ENCODE measurements at regions not wholly inside any gene's neighbourhood (a gene's known extent, or its start where the extent isn't known, plus 50 kb on each side); places are given as distances from the start of the nearest gene placed in this dataset.

DNA sequence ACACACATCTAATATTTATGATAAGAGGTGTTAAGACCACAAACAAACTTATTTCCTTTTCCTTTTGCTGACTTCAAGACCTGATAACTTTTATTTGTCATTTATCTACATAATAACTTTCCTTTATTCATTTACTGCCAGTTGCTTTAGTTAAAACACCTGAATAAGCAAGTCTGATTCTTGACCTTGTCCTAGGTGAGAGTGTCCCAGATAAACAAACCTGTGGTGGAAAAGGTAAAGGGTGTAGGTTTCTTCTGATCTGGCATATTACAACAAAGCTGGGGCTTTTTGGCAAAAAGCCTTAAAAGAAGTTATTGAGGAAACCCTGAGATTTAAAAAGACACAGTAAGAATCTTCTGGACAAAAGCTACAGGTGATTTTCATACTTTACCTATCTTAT is 191.5 kb downstream of the ZBBX start:
- Histone ChIP-seq H3K9me3 (ENCODE audit: control insufficient read depth, low read length) (peaks cover 6% of the 10 kb centered on the region), H3K4me1 (ENCODE audit: control insufficient read depth, insufficient read depth, low read length) (no peaks in the 10 kb centered on the region), H3K9ac (ENCODE audit: low read length) (no peak overlapping the region), H3K4me3 (ENCODE audit: low read length) (no peak overlapping the region), H3K36me3 (ENCODE audit: control insufficient read depth, insufficient read depth, low read length, severe bottlenecking) (no peaks in the 10 kb centered on the region), H3K27me3 (replicated peaks; ENCODE audit: control insufficient read depth, insufficient read depth, low read length) (no peaks in the 10 kb centered on the region)
- no peak for DNase-seq (ENCODE audit: low read depth)

DNA sequence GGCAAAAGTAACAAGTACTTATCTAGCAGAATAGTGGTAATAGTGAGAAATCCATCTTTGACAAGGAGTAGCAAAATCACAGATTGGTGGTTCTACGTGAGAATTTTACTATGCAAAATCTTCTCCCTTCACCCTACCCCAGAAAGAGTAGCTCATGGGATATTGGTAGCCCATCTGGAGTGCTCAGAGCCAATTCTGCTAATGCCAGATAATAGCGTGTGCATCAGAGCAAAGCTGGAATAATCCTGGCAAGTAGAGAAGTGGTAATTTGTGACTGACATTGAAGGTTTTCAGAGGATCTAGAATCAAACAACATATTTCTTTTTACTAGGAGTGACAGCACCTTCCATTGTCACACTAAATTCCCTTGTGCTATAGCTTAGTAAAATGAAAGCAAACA is 192.9 kb downstream of the ZBBX start:
- Histone ChIP-seq H3K36me3 (ENCODE audit: control insufficient read depth, insufficient read depth, low read length, severe bottlenecking) (no peaks in the 10 kb centered on the region), H3K9me3 (ENCODE audit: control insufficient read depth, low read length) (peaks cover 3% of the 10 kb centered on the region), H3K27me3 (replicated peaks; ENCODE audit: control insufficient read depth, insufficient read depth, low read length) (no peaks in the 10 kb centered on the region), H3K4me1 (ENCODE audit: control insufficient read depth, insufficient read depth, low read length) (no peaks in the 10 kb centered on the region), H3K9ac (ENCODE audit: low read length) (no peak overlapping the region), H3K4me3 (ENCODE audit: low read length) (no peak overlapping the region)
- no peak for DNase-seq (ENCODE audit: low read depth)

DNA sequence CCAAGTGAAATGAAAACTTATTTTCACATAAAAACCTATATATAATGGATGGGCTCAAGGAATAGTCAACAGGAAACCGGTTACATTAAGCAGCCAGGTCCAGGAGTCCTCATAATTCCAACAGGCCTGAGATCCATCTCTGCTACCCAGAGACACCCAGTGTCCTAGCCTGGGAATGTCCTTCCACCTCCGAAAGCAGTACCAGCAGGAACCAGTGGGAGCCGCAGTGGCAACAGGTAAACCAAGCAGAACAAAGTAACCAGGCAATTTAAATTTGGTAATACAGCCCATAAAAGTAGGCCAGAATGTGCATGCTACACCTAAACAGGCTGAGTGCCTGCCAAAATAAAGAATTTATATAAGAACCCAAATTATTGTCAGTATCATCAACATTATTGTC is 195.6 kb downstream of the ZBBX start:
- DNase-seq (ENCODE audit: low read depth): no peak
- Histone ChIP-seq H3K4me3 (ENCODE audit: low read length) (no peak overlapping the region), H3K27me3 (replicated peaks; ENCODE audit: control insufficient read depth, insufficient read depth, low read length) (no peaks in the 10 kb centered on the region)

DNA sequence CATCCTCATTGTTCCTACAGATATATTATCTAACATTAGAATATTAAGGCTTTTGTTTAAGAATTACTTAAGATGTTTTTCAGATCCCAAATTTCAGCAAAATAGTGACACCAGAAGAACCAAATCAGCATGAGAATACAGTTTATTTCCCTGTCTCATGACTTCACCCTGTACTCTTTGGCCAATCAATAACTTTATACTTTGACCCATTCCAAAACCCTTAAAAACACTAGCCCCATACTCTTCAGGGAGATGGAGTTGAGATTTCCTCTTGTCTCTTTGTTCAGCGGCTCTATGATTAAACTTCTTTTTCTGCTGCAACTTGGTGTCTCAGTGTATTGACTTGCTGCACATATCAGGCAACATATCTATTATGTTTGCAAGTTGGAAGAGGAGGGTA is 207.7 kb downstream of the ZBBX start:
- H3K36me3 ChIP-seq (ENCODE audit: control insufficient read depth, insufficient read depth, low read length, severe bottlenecking): no peaks in the 10 kb centered on the region
- no peaks in the 10 kb centered on the region for H3K4me1 ChIP-seq (ENCODE audit: control insufficient read depth, insufficient read depth, low read length)
- DNase-seq (ENCODE audit: low read depth): no peak
- H3K27me3 ChIP-seq (replicated peaks; ENCODE audit: control insufficient read depth, insufficient read depth, low read length): no peaks in the 10 kb centered on the region
- H3K4me3 ChIP-seq (ENCODE audit: low read length): no peak overlapping the region
- no peak overlapping the region for H3K9ac ChIP-seq (ENCODE audit: low read length)
- H3K9me3 ChIP-seq (ENCODE audit: control insufficient read depth, low read length): peaks cover 4% of the 10 kb centered on the region

More for the DNA sequence above, 195.6 kb downstream of the ZBBX start:
- Histone ChIP-seq H3K36me3 (ENCODE audit: control insufficient read depth, insufficient read depth, low read length, severe bottlenecking) (no peaks in the 10 kb centered on the region), H3K9me3 (ENCODE audit: control insufficient read depth, low read length) (no peaks in the 10 kb centered on the region), H3K4me1 (ENCODE audit: control insufficient read depth, insufficient read depth, low read length) (no peaks in the 10 kb centered on the region), H3K9ac (ENCODE audit: low read length) (no peak overlapping the region)

DNA sequence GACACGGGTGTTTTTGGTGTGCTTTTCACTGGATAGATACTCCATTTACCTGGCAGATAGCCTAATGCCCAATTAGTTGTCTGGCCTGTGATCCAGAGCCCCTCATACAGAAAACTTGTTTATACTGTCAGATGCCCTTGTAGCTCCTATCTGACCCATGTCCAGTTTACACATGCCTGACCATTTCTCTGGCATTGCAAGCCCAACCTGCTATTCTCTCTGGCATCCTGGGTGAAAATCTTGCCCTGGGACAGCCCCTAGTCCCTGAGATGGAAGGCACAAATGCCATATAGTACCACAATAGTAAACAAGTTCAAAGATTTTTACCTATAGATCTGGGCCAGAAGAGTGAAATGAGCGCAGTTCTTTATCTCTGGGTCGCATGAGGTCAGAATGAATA is 212.6 kb downstream of the ZBBX start:
- H3K27me3 ChIP-seq (replicated peaks; ENCODE audit: control insufficient read depth, insufficient read depth, low read length): no peaks in the 10 kb centered on the region
- H3K36me3 ChIP-seq (ENCODE audit: control insufficient read depth, insufficient read depth, low read length, severe bottlenecking): no peaks in the 10 kb centered on the region
- no peaks in the 10 kb centered on the region for H3K9me3 ChIP-seq (ENCODE audit: control insufficient read depth, low read length)
- no peak overlapping the region for H3K4me3 ChIP-seq (ENCODE audit: low read length)
- DNase-seq (ENCODE audit: low read depth): no peak
- peaks cover 6% of the 10 kb centered on the region for H3K4me1 ChIP-seq (ENCODE audit: control insufficient read depth, insufficient read depth, low read length)
- no peak overlapping the region for H3K9ac ChIP-seq (ENCODE audit: low read length)

DNA sequence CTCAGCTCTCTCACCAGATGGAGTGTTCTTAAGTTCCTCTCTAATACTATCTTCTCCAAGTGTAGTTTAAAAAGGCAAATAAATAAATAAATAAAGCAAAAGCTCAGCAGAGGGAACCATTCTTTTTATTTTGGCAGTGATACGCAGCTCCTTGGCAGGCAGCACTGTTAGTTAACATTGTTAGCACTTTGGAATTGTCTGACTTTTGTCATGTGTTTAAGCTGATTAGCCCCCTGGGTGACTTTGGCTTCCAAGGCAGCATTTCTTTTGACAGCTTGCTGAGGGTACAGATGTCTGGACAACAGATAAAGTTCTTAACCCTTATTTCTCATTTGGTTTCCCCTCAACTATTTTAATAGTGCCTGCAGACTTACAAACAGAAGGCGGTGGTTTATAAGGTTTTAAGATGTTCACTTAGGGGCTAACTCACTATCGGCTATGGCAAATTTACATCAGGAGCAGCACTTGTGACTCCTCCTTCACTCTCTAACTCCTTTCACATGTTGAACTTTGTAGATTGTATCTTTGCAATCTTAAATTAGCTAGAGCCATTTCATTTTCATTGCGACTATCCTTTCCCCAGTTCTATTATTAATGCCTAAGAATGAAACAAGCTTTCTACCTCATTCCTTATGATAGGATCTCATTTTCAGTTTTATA is 213.4 kb downstream of the ZBBX start:
- no peaks in the 10 kb centered on the region for H3K27me3 ChIP-seq (replicated peaks; ENCODE audit: control insufficient read depth, insufficient read depth, low read length)

DNA sequence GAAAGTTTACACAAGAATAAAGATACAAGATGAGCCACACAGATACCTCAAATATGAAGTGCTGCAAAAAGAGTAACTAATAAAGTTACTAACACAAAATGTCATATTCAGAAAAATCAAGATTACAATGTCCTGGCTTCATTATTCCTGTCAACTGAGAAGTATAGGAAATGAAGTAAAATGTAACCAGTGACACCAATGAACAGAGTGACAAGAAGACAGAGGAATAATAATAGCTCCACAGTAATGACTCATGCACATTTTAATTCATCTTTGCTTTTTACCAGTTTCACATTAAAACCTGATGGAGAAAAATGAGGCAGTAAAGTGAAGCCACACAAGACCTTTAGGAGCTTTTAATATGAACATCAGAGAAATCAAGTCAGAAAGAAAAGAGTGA is 214.1 kb downstream of the ZBBX start:
- Histone ChIP-seq H3K27me3 (replicated peaks; ENCODE audit: control insufficient read depth, insufficient read depth, low read length) (no peaks in the 10 kb centered on the region), H3K36me3 (ENCODE audit: control insufficient read depth, insufficient read depth, low read length, severe bottlenecking) (no peaks in the 10 kb centered on the region), H3K4me3 (ENCODE audit: low read length) (no peak overlapping the region), H3K4me1 (ENCODE audit: control insufficient read depth, insufficient read depth, low read length) (peaks cover 6% of the 10 kb centered on the region), H3K9ac (ENCODE audit: low read length) (no peak overlapping the region), H3K9me3 (ENCODE audit: control insufficient read depth, low read length) (no peaks in the 10 kb centered on the region)
- no peak for DNase-seq (ENCODE audit: low read depth)

More for the DNA sequence above, 213.4 kb downstream of the ZBBX start:
- Histone ChIP-seq H3K4me1 (ENCODE audit: control insufficient read depth, insufficient read depth, low read length) (peaks cover 6% of the 10 kb centered on the region), H3K36me3 (ENCODE audit: control insufficient read depth, insufficient read depth, low read length, severe bottlenecking) (no peaks in the 10 kb centered on the region), H3K9me3 (ENCODE audit: control insufficient read depth, low read length) (no peaks in the 10 kb centered on the region), H3K9ac (ENCODE audit: low read length) (no peak overlapping the region), H3K4me3 (ENCODE audit: low read length) (no peak overlapping the region)
- DNase-seq (ENCODE audit: low read depth): no peak

DNA sequence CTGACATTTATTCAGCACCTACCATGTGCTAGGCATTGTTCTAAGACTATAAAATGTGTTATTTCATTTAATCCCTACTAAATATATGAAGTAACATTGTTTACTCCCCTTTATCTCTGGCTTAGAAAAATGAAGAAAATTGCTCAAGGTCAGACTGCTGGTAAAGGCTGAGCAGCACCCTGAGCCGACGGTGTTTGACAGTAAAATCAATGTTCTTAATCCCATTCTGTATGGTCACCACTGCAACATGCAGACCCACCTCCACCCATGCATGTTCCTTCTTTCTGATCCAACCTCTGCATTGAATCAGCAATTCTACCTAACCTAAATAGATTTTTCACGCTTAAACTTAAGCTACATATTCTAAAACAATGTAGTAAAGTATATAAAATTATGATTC is 216.5 kb downstream of the ZBBX start:
- no peak for DNase-seq (ENCODE audit: low read depth)
- Histone ChIP-seq H3K4me3 (ENCODE audit: low read length) (no peak overlapping the region), H3K27me3 (replicated peaks; ENCODE audit: control insufficient read depth, insufficient read depth, low read length) (no peaks in the 10 kb centered on the region), H3K36me3 (ENCODE audit: control insufficient read depth, insufficient read depth, low read length, severe bottlenecking) (no peaks in the 10 kb centered on the region), H3K9ac (ENCODE audit: low read length) (no peak overlapping the region), H3K4me1 (ENCODE audit: control insufficient read depth, insufficient read depth, low read length) (peaks cover 6% of the 10 kb centered on the region), H3K9me3 (ENCODE audit: control insufficient read depth, low read length) (no peaks in the 10 kb centered on the region)

DNA sequence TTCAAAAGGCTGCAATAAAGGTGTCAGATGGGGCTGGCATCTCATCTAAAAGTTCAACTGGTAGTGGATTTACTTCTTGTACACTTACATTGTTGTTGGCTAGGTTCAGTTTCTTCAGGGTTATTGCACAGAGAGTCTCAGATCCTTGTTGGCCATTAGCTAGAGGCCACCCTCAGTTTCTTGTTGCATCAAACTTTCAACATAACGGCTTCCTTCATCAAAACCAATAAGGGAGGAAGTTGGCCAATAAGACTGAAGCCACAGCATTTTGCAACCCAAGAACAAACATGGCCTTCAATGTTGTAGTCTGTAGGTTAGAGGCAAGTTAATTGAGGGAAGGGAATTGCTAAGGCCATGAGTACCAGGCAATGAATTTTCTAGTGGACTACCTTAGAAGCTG is 218.0 kb downstream of the ZBBX start:
- Histone ChIP-seq H3K4me3 (ENCODE audit: low read length) (no peak overlapping the region), H3K9ac (ENCODE audit: low read length) (no peak overlapping the region), H3K4me1 (ENCODE audit: control insufficient read depth, insufficient read depth, low read length) (peaks cover 6% of the 10 kb centered on the region), H3K27me3 (replicated peaks; ENCODE audit: control insufficient read depth, insufficient read depth, low read length) (no peaks in the 10 kb centered on the region), H3K36me3 (ENCODE audit: control insufficient read depth, insufficient read depth, low read length, severe bottlenecking) (no peaks in the 10 kb centered on the region), H3K9me3 (ENCODE audit: control insufficient read depth, low read length) (peaks cover 2% of the 10 kb centered on the region)
- no peak for DNase-seq (ENCODE audit: low read depth)

DNA sequence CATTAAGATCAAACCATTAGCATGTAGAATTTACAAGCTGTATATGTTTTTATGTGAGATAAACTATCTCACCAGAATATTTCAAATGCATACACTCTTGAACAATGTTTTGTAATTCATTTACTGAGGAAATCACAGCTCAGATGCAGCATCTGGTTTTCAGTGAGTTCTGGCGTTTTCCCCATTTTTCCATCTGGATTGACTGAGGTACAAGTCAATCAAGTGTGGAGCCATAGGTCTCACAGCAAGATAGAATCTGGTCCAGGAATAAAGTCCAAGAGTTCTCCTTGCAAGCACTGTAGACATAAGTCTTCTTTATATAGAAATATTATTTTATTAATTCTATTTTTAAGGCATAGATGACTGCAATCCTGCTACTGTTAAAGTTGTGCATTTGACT is 219.3 kb downstream of the ZBBX start:
- no peaks in the 10 kb centered on the region for H3K4me1 ChIP-seq (ENCODE audit: control insufficient read depth, insufficient read depth, low read length)
- H3K36me3 ChIP-seq (ENCODE audit: control insufficient read depth, insufficient read depth, low read length, severe bottlenecking): no peaks in the 10 kb centered on the region
- H3K4me3 ChIP-seq (ENCODE audit: low read length): no peak overlapping the region
- peaks cover 7% of the 10 kb centered on the region for H3K9me3 ChIP-seq (ENCODE audit: control insufficient read depth, low read length)
- no peaks in the 10 kb centered on the region for H3K27me3 ChIP-seq (replicated peaks; ENCODE audit: control insufficient read depth, insufficient read depth, low read length)
- no peak overlapping the region for H3K9ac ChIP-seq (ENCODE audit: low read length)
- DNase-seq (ENCODE audit: low read depth): no peak

DNA sequence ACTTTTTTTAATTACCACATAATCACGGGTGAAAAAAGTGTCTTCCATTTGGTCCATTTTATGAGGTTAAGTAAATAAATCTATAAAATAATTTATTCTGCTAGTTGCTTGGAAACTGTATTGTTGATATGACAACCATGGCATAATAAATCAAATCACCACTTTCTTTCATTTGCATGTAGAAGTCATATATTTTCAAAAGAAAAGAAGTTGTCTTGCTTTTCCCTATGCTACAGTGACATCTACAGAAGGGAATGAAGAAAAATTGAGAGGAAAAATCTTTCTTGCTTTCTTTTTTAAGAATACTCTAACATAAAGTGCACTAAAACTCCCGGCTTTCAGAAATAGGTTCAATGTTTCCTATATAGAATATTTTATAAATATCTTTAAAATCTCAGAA is 228.5 kb downstream of the ZBBX start:
- Histone ChIP-seq H3K27me3 (replicated peaks; ENCODE audit: control insufficient read depth, insufficient read depth, low read length) (no peaks in the 10 kb centered on the region), H3K36me3 (ENCODE audit: control insufficient read depth, insufficient read depth, low read length, severe bottlenecking) (no peaks in the 10 kb centered on the region), H3K4me3 (ENCODE audit: low read length) (no peak overlapping the region), H3K4me1 (ENCODE audit: control insufficient read depth, insufficient read depth, low read length) (no peaks in the 10 kb centered on the region), H3K9ac (ENCODE audit: low read length) (no peak overlapping the region), H3K9me3 (ENCODE audit: control insufficient read depth, low read length) (peaks cover 13% of the 10 kb centered on the region)
- DNase-seq (ENCODE audit: low read depth): no peak

DNA sequence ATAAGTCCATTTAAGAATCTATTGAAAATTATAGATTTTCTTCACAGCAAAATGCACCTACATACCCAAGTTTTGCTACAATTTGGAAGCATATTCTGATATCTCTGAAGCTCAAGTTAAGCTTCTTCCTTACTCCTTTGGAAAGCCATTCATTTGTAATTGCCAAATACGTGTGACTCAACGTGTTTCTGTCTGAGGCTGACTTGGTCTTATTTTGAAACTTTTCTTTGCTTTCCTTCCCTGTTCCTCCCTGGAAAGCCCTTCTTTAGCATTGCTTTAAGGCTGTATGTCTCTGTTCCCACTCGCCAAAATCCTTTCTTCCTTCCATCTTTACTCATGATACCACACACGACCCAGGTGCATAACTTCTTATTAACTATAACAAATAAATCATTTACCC is 232.0 kb downstream of the ZBBX start:
- no peak for DNase-seq (ENCODE audit: low read depth)
- no peaks in the 10 kb centered on the region for H3K9me3 ChIP-seq (ENCODE audit: control insufficient read depth, low read length)
- H3K4me3 ChIP-seq (ENCODE audit: low read length): no peak overlapping the region
- H3K36me3 ChIP-seq (ENCODE audit: control insufficient read depth, insufficient read depth, low read length, severe bottlenecking): no peaks in the 10 kb centered on the region
- H3K4me1 ChIP-seq (ENCODE audit: control insufficient read depth, insufficient read depth, low read length): no peaks in the 10 kb centered on the region
- no peaks in the 10 kb centered on the region for H3K27me3 ChIP-seq (replicated peaks; ENCODE audit: control insufficient read depth, insufficient read depth, low read length)
- no peak overlapping the region for H3K9ac ChIP-seq (ENCODE audit: low read length)
